A549 (cell line): ENCODE measurements at regions not wholly inside any gene's neighbourhood (a gene's known extent, or its start where the extent isn't known, plus 50 kb on each side); places are given as distances from the start of the nearest gene placed in this dataset.

Experiments used
- CBX2 ChIP-seq: fragments of 200-600 bp; sonication (generic); IDR thresholded peaks from 2 replicates; pipeline ENCODE4 v1.6.1; 2016; ENCODE audit warnings: low read depth, mild to moderate bottlenecking, borderline replicate concordance
- CBX8 ChIP-seq: fragments of 200-600 bp; sonication (generic); IDR thresholded peaks from 2 replicates; pipeline ENCODE4 v1.6.1; 2016
- CHD4 ChIP-seq: fragments of 200-600 bp; sonication (generic); IDR thresholded peaks from 2 replicates; pipeline ENCODE4 v1.6.1; 2016; ENCODE audit warnings: antibody characterized with exemption, mild to moderate bottlenecking, borderline replicate concordance
- JUN ChIP-seq, 2 experiments: fragments of >200 bp; sonication (Bioruptor Twin); formaldehyde crosslinking; IDR thresholded peaks; 2 replicates in 1 of 2; 3 replicates in 1 of 2; pipeline ENCODE4 v1.6.1; 2016 to 2017
- KDM1A ChIP-seq: fragments of 200-600 bp; sonication (generic); IDR thresholded peaks from 2 replicates; pipeline ENCODE4 v1.6.1; 2016; ENCODE audit warnings: low read depth, mild to moderate bottlenecking
- NR3C1 ChIP-seq: fragments of >200 bp; sonication (Bioruptor Twin); formaldehyde crosslinking; IDR thresholded peaks from 3 replicates; pipeline ENCODE4 v1.6.1; 2017
- POLR2A ChIP-seq: IDR thresholded peaks from 2 replicates; pipeline ENCODE4 v1.6.1; 2012; ENCODE audit warnings: mild to moderate bottlenecking, low read length
- REST ChIP-seq: fragments of 200-600 bp; sonication (generic); IDR thresholded peaks from 2 replicates; pipeline ENCODE4 v1.6.1; 2016; ENCODE audit warnings: antibody characterized with exemption, mild to moderate bottlenecking, moderate library complexity
- ZC3H11A ChIP-seq: fragments of 450-650 bp; IDR thresholded peaks from 2 replicates; pipeline ENCODE4 v1.6.1; 2014; ENCODE audit warnings: antibody characterized with exemption, mild to moderate bottlenecking
- TF ChIP-seq, protein P1 (sequence below): fragments of >200 bp; sonication (Bioruptor Twin); formaldehyde crosslinking; IDR thresholded peaks from 3 replicates; pipeline ENCODE4 v1.5.1; 2016

DNA sequence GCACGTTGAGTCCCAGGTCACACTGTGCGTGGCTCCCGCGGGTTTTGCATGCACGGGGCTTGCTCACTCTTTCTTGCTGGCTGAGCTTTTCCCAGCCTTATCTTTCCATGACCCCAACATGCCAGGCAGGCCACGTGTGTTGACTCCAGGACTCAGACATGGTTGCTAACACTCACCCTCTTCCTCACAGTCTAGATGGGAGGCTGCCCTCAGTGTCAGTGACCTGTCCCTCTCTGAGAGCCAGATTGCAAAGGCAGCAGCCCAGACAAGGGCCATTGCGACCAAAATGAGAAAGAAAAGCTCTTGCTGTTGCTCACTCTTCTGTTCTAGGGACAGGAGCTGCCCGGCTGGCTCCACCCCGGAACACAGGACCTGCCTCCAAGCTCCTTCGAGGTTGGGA is 113.7 kb downstream of the TMEM18 start:
- TF ChIP-seq JUN (IDR thresholded peaks at IDR 0.05) (no peak), CBX8 (no peak), KDM1A (no peak), ZC3H11A (no peak), POLR2A (no peak), NR3C1 (no peak), CHD4 (no peak), REST (no peak), CBX2 (no peak)
- TF ChIP-seq, protein P1, sequence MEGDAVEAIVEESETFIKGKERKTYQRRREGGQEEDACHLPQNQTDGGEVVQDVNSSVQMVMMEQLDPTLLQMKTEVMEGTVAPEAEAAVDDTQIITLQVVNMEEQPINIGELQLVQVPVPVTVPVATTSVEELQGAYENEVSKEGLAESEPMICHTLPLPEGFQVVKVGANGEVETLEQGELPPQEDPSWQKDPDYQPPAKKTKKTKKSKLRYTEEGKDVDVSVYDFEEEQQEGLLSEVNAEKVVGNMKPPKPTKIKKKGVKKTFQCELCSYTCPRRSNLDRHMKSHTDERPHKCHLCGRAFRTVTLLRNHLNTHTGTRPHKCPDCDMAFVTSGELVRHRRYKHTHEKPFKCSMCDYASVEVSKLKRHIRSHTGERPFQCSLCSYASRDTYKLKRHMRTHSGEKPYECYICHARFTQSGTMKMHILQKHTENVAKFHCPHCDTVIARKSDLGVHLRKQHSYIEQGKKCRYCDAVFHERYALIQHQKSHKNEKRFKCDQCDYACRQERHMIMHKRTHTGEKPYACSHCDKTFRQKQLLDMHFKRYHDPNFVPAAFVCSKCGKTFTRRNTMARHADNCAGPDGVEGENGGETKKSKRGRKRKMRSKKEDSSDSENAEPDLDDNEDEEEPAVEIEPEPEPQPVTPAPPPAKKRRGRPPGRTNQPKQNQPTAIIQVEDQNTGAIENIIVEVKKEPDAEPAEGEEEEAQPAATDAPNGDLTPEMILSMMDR, result no peak
